Activated naive CD8-positive, alpha-beta T cell treated with anti-CD3 and anti-CD28 coated beads, Interleukin-2, amount 10 ng/mL, durations not matched to agents 7 days and 5 days (primary cell): ENCODE measurements at regions not wholly inside any gene's neighbourhood (a gene's known extent, or its start where the extent isn't known, plus 50 kb on each side); places are given as distances from the start of the nearest gene placed in this dataset.

Experiments
- ATAC-seq: fragments of 150-1000 bp; cut with Tn5 transposase; one replicate; pipeline ENCODE4 v1.10.0; 2021; ENCODE audit warnings: low read depth, moderate library complexity
- POLR2A ChIA-PET: fragments of 350-600 bp; sonication (Branson Sonifier 250); formaldehyde crosslinking; loops from one replicate; lab custom pipeline; 2021; ENCODE audit warnings: antibody characterized with exemption; lab: Charles Lee
- DNase-seq: peaks from one replicate; pipeline ENCODE4 v3.0.0; 2021
- H3K27ac Mint-ChIP-seq: one replicate; pipeline ENCODE4 v1.8.0; 2022; ENCODE audit warnings: mild to moderate bottlenecking, mixed read lengths
- H3K27me3 Mint-ChIP-seq: one replicate; pipeline ENCODE4 v1.8.0; 2022; ENCODE audit warnings: mild to moderate bottlenecking, moderate library complexity, mixed read lengths
- H3K36me3 Mint-ChIP-seq: one replicate; pipeline ENCODE4 v1.8.0; 2021; ENCODE audit warnings: mild to moderate bottlenecking, mixed read lengths
- H3K4me1 Mint-ChIP-seq: one replicate; pipeline ENCODE4 v1.8.0; 2021; ENCODE audit warnings: mixed read lengths
- H3K4me3 Mint-ChIP-seq: one replicate; pipeline ENCODE4 v1.8.0; 2022; ENCODE audit warnings: mild to moderate bottlenecking, moderate library complexity, mixed read lengths
- H3K9me3 Mint-ChIP-seq: one replicate; pipeline ENCODE4 v1.8.0; 2021; ENCODE audit warnings: mixed read lengths

DNA sequence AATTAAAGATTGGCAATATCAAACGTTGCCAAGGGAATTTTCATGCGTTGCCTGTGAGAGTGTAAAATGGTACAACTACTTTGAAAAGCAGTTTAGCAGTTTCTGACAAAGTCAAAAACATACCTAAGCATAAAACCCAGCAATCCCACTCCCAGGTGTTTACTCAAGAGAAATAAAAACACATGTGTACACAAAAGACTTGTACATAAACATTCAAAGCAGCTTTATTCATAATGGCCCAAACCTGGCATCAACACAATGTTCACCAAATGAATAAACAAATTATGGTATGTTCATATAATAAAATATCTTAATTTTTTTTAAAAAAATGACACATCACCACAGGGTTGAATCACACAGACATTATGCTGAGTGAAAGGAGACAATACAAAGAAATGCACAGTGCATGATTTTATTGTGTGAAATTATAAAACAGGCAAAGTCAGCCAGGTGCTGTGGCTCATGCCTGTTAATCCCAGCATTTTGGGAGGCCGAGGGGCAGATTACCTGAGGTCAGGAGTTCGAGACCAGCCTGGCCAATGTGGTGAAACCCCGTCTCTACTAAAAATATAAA, 240.4 kb upstream of the MARCKS start:
- no peak overlapping the region for H3K27ac Mint-ChIP-seq
- no peak for ATAC-seq
- POLR2A ChIA-PET: no interaction called here

GRCh38 chr6:113619077-113619476, 238.1 kb upstream of the MARCKS start:
- Mint-ChIP-seq H3K36me3 (no peaks in the 10 kb centered on the region), H3K4me3 (no peak overlapping the region), H3K27me3 (peaks cover 5% of the 10 kb centered on the region), H3K4me1 (no peaks in the 10 kb centered on the region), H3K27ac (no peak overlapping the region), H3K9me3 (no peaks in the 10 kb centered on the region)
- no peak for ATAC-seq
- DNase-seq: no peak
- POLR2A ChIA-PET: no interaction called here

More for the DNA sequence above, 240.4 kb upstream of the MARCKS start:
- no peak for DNase-seq
- H3K9me3 Mint-ChIP-seq: peaks cover 3% of the 10 kb centered on the region
- no peak overlapping the region for H3K4me3 Mint-ChIP-seq
- no peaks in the 10 kb centered on the region for H3K36me3 Mint-ChIP-seq
- peaks cover 5% of the 10 kb centered on the region for H3K27me3 Mint-ChIP-seq
- H3K4me1 Mint-ChIP-seq: no peaks in the 10 kb centered on the region

DNA sequence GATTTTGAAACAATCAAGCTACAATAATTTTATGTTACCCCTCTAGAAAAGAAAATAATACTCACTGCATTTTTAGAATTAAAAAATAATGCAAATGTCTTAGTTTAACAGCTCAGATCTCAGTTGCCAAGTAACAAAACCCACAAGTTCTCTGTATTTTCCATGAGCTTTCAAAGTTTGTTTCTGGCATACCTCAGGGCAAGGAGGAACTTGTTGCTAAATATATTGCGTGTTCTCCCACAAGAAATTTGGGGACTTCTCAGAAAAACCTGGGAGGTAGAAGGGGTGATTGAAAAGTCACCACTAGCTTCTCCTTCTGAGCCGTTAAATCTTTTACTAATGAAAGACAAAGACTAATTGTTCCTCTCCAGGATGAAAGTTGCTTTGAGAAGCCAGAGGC, 236.8 kb upstream of the MARCKS start:
- H3K27ac Mint-ChIP-seq: no peak overlapping the region
- H3K4me1 Mint-ChIP-seq: no peaks in the 10 kb centered on the region
- H3K9me3 Mint-ChIP-seq: no peaks in the 10 kb centered on the region
- peaks cover 5% of the 10 kb centered on the region for H3K27me3 Mint-ChIP-seq
- DNase-seq (no peak), ATAC-seq (no peak)
- no peak overlapping the region for H3K4me3 Mint-ChIP-seq
- H3K36me3 Mint-ChIP-seq: no peaks in the 10 kb centered on the region
- POLR2A ChIA-PET: no interaction called here

DNA sequence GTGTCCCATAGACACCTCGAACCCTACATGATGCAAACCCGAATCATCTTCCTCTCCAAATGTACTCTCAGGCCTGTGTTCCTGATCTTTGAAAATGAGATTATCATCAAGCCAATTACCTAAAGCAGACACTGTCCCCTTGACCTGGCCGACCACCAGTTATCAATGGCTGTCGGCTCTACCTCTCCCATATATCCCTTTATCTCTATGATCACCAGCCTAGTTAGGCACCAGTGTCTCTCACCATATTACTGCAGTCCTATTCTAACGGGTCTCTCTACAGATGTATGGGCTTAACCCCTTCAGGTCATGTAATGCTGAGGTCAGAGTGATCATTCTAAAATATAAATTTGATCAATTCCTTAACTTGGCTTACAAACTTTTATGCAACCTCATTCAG, 234.9 kb upstream of the MARCKS start:
- no peaks in the 10 kb centered on the region for H3K36me3 Mint-ChIP-seq
- DNase-seq (no peak), ATAC-seq (no peak)
- no peak overlapping the region for H3K4me3 Mint-ChIP-seq
- POLR2A ChIA-PET: no interaction called here
- H3K27me3 Mint-ChIP-seq: peaks cover 5% of the 10 kb centered on the region
- H3K9me3 Mint-ChIP-seq: no peaks in the 10 kb centered on the region
- H3K27ac Mint-ChIP-seq: no peak overlapping the region
- H3K4me1 Mint-ChIP-seq: no peaks in the 10 kb centered on the region

DNA sequence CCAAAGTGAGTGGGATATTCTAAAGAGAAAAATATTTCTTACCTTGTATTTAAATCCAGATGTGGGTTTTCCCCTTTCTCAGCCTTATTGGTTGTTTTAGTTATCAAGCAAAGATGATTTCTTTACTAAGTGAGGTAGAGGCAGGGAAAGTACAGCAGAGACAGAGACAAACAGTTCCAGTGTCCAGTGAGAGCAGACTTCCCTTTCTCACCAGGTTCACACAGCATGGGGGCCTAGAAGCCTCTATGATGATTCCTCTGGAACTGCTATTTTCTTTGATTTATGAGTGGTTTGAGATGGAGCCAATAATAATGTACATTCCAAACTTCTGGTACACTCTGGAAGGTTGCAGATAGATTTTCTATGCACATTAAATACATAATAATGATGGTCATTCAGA, 234.0 kb upstream of the MARCKS start:
- H3K9me3 Mint-ChIP-seq: no peaks in the 10 kb centered on the region
- no peak overlapping the region for H3K4me3 Mint-ChIP-seq
- ATAC-seq (no peak), DNase-seq (no peak)
- H3K36me3 Mint-ChIP-seq: no peaks in the 10 kb centered on the region
- H3K27ac Mint-ChIP-seq: no peak overlapping the region
- POLR2A ChIA-PET: no interaction called here
- H3K27me3 Mint-ChIP-seq: peaks cover 5% of the 10 kb centered on the region
- no peaks in the 10 kb centered on the region for H3K4me1 Mint-ChIP-seq

DNA sequence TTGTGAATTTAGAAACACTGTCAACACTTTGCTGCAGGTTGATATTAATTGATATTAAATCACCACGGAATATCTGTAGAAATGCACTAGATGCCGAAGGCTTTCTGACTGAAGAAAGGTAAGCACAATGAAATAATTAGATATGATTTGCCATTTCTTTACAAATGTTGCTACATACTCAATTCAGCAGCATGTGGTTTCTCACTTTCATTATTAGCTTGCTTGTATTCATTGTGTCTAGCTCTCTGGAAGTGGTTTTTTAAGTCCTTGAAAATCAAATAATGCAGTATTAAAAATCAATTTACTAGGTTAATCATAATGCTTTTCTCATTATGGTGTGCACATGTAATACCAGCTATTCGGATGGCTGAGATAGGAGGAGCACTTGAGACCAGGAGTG, 231.3 kb upstream of the MARCKS start:
- peaks cover 1% of the 10 kb centered on the region for H3K27me3 Mint-ChIP-seq

DNA sequence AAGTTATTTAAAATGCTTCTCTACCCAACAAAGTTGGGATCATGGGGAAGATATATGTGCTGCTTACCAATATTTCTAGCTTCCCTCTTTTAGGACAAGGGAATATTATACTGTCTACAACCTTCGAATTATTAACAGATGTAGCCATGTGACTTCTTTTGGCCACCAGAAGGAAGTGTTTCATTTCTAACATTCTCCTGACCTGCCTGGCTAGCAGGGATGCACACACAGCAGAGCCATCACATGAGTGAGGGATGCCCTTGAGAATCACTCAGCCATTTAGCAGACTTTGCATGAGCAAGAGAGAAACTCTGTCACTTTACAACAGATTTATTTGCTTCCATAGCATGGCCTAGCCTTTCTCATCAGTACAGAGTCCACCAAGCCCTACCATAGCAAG, 230.7 kb upstream of the MARCKS start:
- DNase-seq (no peak), ATAC-seq (no peak)
- POLR2A ChIA-PET: no interaction called here
- peaks cover 6% of the 10 kb centered on the region for H3K4me1 Mint-ChIP-seq
- no peaks in the 10 kb centered on the region for H3K9me3 Mint-ChIP-seq
- H3K27me3 Mint-ChIP-seq: peaks cover 1% of the 10 kb centered on the region
- no peak overlapping the region for H3K4me3 Mint-ChIP-seq
- no peak overlapping the region for H3K27ac Mint-ChIP-seq
- H3K36me3 Mint-ChIP-seq: no peaks in the 10 kb centered on the region

More for the DNA sequence above, 231.3 kb upstream of the MARCKS start:
- Mint-ChIP-seq H3K27ac (no peak overlapping the region), H3K9me3 (no peaks in the 10 kb centered on the region), H3K36me3 (no peaks in the 10 kb centered on the region), H3K4me1 (peaks cover 2% of the 10 kb centered on the region), H3K4me3 (no peak overlapping the region)
- POLR2A ChIA-PET: no interaction called here
- ATAC-seq (no peak), DNase-seq (no peak)

DNA sequence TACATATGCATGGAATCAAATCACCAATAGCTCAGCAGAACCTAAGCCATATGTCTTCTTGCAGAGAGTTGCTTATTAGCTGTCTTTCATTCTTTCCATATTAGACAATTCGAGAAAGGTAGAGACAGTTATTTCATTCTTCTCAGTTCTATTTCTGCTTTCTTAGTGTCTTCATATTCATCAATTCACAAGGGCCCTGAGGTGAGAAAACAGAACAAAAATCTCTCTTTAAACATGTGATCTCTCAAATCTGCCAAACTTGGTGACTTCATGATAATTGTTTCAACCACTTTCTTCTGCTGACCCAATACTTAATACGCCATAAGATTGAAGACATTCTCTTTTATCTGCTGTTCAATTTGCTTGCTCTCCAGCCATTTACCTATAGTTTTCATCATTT, 229.7 kb upstream of the MARCKS start:
- POLR2A ChIA-PET: no interaction called here
- Mint-ChIP-seq H3K27me3 (peaks cover 1% of the 10 kb centered on the region), H3K9me3 (no peaks in the 10 kb centered on the region), H3K4me3 (no peak overlapping the region), H3K27ac (no peak overlapping the region), H3K36me3 (no peaks in the 10 kb centered on the region), H3K4me1 (peaks cover 9% of the 10 kb centered on the region)
- DNase-seq: no peak
- no peak for ATAC-seq

DNA sequence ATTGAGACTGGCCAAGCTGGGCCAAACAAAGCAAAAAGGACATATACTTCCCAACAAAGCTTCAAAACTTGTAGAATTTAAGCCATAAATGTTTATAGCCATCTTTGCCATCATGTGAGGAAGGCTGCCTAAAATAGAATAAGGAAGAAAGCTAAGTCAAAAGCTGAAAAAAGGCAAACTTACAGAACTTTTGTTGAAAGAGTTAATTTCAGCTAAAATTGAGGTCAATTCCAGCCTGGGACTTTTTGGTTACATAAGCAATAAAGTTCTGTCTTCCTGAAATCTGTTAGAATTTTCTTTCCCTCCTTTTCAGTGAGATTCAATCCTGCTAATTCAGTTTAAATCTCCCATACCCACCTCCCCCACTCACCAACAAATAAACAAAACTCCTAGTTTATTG, 227.9 kb upstream of the MARCKS start:
- H3K9me3 Mint-ChIP-seq: no peaks in the 10 kb centered on the region
- no peak overlapping the region for H3K4me3 Mint-ChIP-seq
- DNase-seq (no peak), ATAC-seq (no peak)
- no peaks in the 10 kb centered on the region for H3K36me3 Mint-ChIP-seq
- peaks cover 1% of the 10 kb centered on the region for H3K27me3 Mint-ChIP-seq
- peaks cover 9% of the 10 kb centered on the region for H3K4me1 Mint-ChIP-seq
- no peak overlapping the region for H3K27ac Mint-ChIP-seq
- POLR2A ChIA-PET: no interaction called here

DNA sequence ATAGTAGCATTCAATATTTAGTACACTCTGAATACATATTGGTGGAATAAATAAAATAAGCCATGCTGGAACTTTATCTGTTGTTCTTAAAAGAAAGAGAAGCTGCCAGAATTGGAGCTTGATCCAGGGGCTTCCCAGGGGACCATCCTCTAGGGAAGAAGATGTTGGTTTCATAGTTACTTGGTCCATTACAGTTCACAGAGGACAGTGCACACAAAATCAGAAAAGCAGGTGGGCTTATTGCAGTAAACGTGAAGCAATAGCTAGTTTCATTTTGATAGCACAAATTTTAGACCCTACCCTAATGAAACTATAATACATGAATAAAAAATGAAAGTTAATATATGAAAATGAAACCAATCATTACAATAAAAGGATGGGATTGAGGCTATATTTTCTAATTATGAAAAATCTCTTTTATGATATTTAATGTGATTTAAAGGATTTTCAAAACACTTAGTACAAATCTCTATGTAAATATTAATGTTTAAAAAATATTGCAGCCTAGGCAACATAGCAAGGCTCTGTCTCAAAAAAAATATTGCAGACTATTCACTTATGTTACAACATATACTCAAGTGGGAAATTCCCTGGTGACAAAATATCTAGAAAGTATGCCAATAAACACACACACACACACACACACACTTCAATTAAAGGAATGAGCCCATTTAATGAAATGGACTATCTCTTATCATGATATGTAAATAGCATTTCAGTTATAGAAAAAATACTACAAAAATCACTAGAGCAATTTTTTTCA, 227.0 kb upstream of the MARCKS start:
- Mint-ChIP-seq H3K36me3 (no peaks in the 10 kb centered on the region), H3K27me3 (peaks cover 1% of the 10 kb centered on the region), H3K4me3 (no peak overlapping the region), H3K27ac (no peak overlapping the region), H3K4me1 (peaks cover 9% of the 10 kb centered on the region), H3K9me3 (no peaks in the 10 kb centered on the region)
- ATAC-seq (no peak), DNase-seq (no peak)
- POLR2A ChIA-PET: no interaction called here

DNA sequence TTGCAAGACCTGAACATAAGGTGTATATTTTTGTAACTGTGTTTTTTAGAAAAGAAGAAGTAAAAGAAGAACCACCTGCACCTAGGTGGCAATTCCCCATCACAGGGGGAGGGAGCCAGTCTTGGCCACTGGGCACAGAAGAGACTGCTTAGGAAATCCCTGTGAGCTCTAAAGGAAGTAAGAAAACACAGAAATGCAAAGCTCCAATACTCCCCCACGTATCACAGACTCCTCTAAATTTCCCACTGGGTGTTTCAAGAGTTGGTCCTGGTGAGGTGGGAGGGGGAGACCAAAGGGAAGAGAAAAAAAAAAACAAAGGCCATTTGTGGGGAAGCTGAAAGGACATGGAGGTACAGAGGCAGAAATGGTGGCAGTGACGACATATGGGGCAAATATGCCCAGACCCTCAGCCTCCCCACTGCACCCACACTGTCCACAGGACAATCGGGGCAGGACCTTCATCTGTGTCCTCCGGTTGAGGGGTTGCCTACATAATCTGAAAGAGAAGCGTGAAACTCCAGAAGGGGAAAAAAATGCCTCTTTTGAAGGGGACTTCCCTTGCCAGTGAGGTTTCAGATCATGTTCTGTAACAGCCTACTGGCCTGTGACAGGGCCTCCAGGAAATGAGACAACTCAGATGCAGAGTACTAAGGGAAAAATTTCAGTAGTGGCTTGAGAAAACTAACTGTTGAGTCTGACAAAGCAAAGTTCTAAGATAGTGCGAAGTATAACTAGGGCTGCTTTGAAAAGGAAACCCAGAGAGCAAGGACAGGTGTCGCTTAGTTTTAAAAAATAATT, 226.2 kb upstream of the MARCKS start:
- H3K27ac Mint-ChIP-seq: peak overlapping the region; percentile 39
- POLR2A ChIA-PET: no interaction called here
- H3K9me3 Mint-ChIP-seq: no peaks in the 10 kb centered on the region
- no peaks in the 10 kb centered on the region for H3K36me3 Mint-ChIP-seq
- H3K4me1 Mint-ChIP-seq: peaks cover 9% of the 10 kb centered on the region
- ATAC-seq: peak; percentile 85
- no peak overlapping the region for H3K4me3 Mint-ChIP-seq
- DNase-seq: no peak
- peaks cover 1% of the 10 kb centered on the region for H3K27me3 Mint-ChIP-seq

DNA sequence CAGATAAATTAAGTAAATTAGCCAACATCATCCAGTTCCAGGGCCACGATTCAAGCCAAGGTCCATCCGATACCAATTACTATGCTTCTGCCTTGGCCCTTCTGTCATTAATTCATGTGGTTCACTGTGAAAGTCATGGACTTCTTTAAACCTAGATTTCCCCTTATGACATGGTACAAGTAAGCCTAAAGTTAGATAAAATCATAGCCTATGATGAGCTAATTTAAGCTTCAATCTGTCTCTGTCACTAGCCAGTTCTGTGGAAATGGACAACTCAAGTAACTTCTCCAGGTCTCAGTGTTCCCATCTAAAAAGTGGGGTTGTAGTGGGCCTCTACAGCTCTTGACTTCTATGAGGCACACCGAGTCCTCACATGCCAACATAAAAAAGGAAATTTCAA, 225.5 kb upstream of the MARCKS start:
- H3K27ac Mint-ChIP-seq: no peak overlapping the region
- H3K4me1 Mint-ChIP-seq: peaks cover 9% of the 10 kb centered on the region
- ATAC-seq (no peak), DNase-seq (no peak)
- peaks cover 1% of the 10 kb centered on the region for H3K27me3 Mint-ChIP-seq
- no peaks in the 10 kb centered on the region for H3K9me3 Mint-ChIP-seq
- H3K4me3 Mint-ChIP-seq: no peak overlapping the region
- H3K36me3 Mint-ChIP-seq: no peaks in the 10 kb centered on the region
- POLR2A ChIA-PET: no interaction called here

- no peak for ATAC-seq
- Mint-ChIP-seq H3K4me3 (no peak overlapping the region), H3K27ac (no peak overlapping the region), H3K9me3 (no peaks in the 10 kb centered on the region), H3K4me1 (peaks cover 9% of the 10 kb centered on the region), H3K27me3 (peaks cover 5% of the 10 kb centered on the region), H3K36me3 (no peaks in the 10 kb centered on the region)
- no peak for DNase-seq
- POLR2A ChIA-PET: no interaction called here
Measured at GRCh38 chr6:113632220-113632864, 224.8 kb upstream of the MARCKS start.
